ENCODE measurements at regions not wholly inside any gene's neighbourhood (a gene's known extent, or its start where the extent isn't known, plus 50 kb on each side); places are given as distances from the start of the nearest gene placed in this dataset.

- no peak for TF ChIP-seq EZH2phosphoT487 (IDR thresholded peaks at IDR 0.05; ENCODE audit: low read length)
- TF ChIP-seq CTCF (IDR thresholded peaks at IDR 0.05; ENCODE audit: low read length), result no peak
- TF ChIP-seq EZH2 (optimal IDR thresholded peaks at IDR 0.05; ENCODE audit: low read depth, low read length), result no peak
Measured at GRCh38 chr4:14575919-14576318, 426.4 kb upstream of the CPEB2 start.

Data from MM.1S (cell line).